Stimulated activated CD4-positive, alpha-beta T cell treated with anti-CD3 and anti-CD28 coated beads, Interleukin-15, amount 100 ng/mL, for 48 hours (primary cell): ENCODE measurements at regions not wholly inside any gene's neighbourhood (a gene's known extent, or its start where the extent isn't known, plus 50 kb on each side); places are given as distances from the start of the nearest gene placed in this dataset.

Experiments used
- DNase-seq, 2 donors: peaks; one replicate each; pipeline ENCODE4 v3.0.0-alpha.2; 2020; ENCODE audit warnings: low read depth in 2 of 2

DNA sequence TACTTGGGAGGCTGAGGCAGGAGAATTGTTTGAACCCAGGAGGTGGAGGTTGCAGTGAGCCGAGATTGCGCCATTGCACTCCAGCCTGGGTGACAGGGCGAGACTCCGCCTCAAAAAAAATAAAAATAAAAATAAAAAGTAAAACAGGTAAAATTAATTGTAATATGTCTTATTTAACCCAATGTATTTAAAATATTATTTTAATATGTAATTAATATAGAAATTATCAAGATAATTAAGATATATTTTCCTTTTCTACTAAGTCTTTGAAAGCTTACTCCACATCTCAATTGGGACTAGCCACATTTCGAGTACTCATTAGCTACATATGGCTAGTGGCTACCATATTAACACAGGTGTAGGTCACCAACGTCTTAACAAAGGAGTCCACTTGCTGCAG is 61.6 kb upstream of the IPO9 start:
- DNase-seq, result no peak

GRCh38 chr1:201769072-201769471 is 59.9 kb upstream of the IPO9 start:
- no peak for DNase-seq

DNA sequence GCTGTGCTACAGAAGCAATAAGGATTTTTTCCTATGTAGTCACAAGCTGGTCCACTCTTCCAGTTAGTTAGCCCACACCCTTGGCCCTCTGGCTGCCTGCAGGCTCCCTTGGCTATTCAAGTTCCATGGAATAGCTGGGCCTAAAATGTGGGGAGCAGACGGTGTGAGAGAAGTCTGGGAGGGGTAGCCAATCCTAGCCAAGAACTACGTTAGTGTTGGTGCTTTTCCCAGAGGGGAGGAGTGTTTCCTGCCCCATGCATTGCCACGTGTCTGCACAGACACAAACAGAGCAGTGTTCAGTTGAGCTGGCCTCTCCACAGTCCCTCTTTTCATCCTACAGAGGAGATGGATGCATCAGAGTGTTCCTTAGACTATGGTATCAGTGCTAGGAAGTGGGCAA is 59.0 kb upstream of the IPO9 start:
- no peak for DNase-seq

- DNase-seq, result no peak
Measured at GRCh38 chr1:201771466-201771865, 57.5 kb upstream of the IPO9 start.

DNA sequence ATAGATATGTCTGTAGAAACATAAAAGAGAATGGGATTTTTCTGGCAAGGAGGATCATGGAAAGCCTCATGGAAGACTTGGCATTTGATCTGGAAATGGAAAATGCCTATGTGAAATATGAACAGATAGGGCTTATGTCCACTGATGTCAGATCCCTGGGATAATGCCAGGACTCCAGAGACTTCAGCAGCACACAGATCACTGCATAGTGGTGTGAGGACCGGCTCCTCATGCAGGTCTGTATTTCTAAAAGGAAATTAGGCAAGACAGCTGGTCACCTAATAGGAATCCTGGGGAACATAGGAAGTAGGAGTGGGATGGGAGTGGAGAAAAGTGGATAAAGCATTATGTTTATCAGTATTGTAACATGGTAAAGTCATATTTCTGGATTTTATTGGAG is 56.8 kb upstream of the IPO9 start:
- no peak for DNase-seq

DNA sequence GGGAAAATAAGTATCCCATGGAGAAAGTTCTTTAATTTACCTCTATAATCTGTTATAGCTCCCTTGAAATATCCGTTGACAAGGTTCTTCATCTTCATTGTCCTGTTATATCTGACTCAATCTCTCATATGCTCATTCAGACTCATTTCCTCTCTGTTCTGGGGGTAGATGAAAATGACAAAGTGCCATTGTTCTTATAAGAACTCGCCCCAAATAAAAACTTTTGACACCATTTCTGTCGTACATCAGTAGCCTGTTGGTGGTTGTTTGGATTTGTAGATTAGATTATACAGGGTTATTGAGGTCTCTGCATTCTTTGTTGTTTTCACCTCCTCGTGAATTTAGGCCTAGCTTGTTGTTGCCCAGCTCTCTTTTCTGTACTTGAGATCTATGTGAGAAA is 55.2 kb upstream of the IPO9 start:
- DNase-seq, result no peak

- no peak for DNase-seq
Measured at GRCh38 chr1:201774224-201774982, 54.6 kb upstream of the IPO9 start.

GRCh38 chr1:201774983-201775344 is 54.0 kb upstream of the IPO9 start:
- DNase-seq, result no peak

GRCh38 chr1:201775380-201775779 is 53.6 kb upstream of the IPO9 start:
- DNase-seq, result no peak

DNA sequence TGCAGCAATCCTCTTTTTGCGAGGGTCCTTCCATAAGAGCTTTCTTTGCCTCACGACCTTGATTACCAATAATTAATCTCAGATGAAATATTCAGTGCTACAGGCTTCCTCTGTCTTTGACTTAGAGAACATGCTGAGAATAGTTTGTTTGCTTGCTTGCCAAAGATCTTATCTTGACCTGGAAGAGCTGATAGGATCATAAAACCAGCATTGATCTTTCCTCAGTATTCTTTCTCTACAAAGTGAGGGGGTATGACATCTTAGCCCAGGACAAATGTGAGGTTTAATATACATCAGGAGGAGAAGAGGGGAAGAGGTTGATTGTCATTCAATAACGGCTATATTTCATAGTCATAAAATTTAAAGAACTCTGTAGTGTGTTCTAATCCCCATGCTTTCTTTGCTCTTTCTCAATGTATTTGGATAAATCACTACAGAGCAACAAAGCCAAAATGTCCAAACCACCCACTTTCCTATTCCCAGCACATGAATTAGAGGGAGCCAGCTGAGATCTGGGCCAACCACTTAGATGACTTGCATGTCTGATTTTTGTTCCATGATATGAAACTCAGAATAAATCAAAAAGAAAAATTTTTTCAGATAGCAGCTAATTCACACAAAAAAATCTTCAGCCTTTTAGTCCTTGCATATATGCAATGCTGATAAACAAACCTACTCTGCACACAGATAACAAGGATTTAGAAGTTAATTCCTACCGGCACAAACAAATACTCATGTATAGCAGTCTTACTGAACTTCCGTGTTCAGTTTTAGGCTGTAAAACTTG is 50.5 kb upstream of the IPO9 start:
- no peak for DNase-seq
